ENCODE measurements at regions not wholly inside any gene's neighbourhood (a gene's known extent, or its start where the extent isn't known, plus 50 kb on each side); places are given as distances from the start of the nearest gene placed in this dataset.

GRCh38 chr1:95635811-95636210 lies 401.8 kb downstream of the RWDD3 start:
- no peak overlapping the region for H3K27ac ChIP-seq (ENCODE audit: low read depth in 1 of 2, low read length in 2 of 2)
- H3K36me3 ChIP-seq (ENCODE audit: control insufficient read depth in 4 of 4, insufficient read depth in 3 of 4, low read depth in 1 of 4, low read length in 3 of 4): no peaks in the 10 kb centered on the region
- H3K9me3 ChIP-seq (ENCODE audit: control insufficient read depth in 4 of 4, low read length in 3 of 4): no peaks in the 10 kb centered on the region
- 94% methylated on average over 3 of the region's 3 CpGs for WGBS
- no peak for TF ChIP-seq YY1 (IDR thresholded peaks at IDR 0.05)
- H3K27me3 ChIP-seq (ENCODE audit: control insufficient read depth in 4 of 4, insufficient read depth in 4 of 4, low read length in 3 of 4): no peaks in the 10 kb centered on the region
- DNase-seq (ENCODE audit: low spot score): no peak
- H3K9ac ChIP-seq (ENCODE audit: low read depth in 1 of 2, low read length in 2 of 2): no peak overlapping the region
- no peaks in the 10 kb centered on the region for H3K4me1 ChIP-seq (ENCODE audit: control insufficient read depth in 4 of 4, insufficient read depth in 4 of 4, low read length in 3 of 4)
- no peak overlapping the region for H3K4me3 ChIP-seq (ENCODE audit: low read depth in 1 of 3, low read length in 3 of 3)

GRCh38 chr1:95636897-95637296 lies 402.9 kb downstream of the RWDD3 start:
- Histone ChIP-seq H3K4me3 (ENCODE audit: low read depth in 1 of 3, low read length in 3 of 3) (no peak overlapping the region), H3K27me3 (ENCODE audit: control insufficient read depth in 4 of 4, insufficient read depth in 4 of 4, low read length in 3 of 4) (no peaks in the 10 kb centered on the region), H3K36me3 (ENCODE audit: control insufficient read depth in 4 of 4, insufficient read depth in 3 of 4, low read depth in 1 of 4, low read length in 3 of 4) (no peaks in the 10 kb centered on the region), H3K27ac (ENCODE audit: low read depth in 1 of 2, low read length in 2 of 2) (no peak overlapping the region), H3K9ac (ENCODE audit: low read depth in 1 of 2, low read length in 2 of 2) (no peak overlapping the region), H3K4me1 (ENCODE audit: control insufficient read depth in 4 of 4, insufficient read depth in 4 of 4, low read length in 3 of 4) (no peaks in the 10 kb centered on the region), H3K9me3 (ENCODE audit: control insufficient read depth in 4 of 4, low read length in 3 of 4) (no peaks in the 10 kb centered on the region)
- DNase-seq (ENCODE audit: low spot score): no peak
- TF ChIP-seq MAX (IDR thresholded peaks at IDR 0.05): no peak
- TF ChIP-seq FOXA1 (IDR thresholded peaks at IDR 0.05): no peak
- TF ChIP-seq CTCF (IDR thresholded peaks at IDR 0.05; ENCODE audit: low read depth, low read length, missing input control): no peak
- no peak for TF ChIP-seq EGR1 (IDR thresholded peaks at IDR 0.05; ENCODE audit: low read depth in 2 of 2)
- TF ChIP-seq ZBTB33 (IDR thresholded peaks at IDR 0.05): no peak
- no peak for TF ChIP-seq HNF4A (conservative IDR thresholded peaks at IDR 0.05)
- TF ChIP-seq REST (IDR thresholded peaks at IDR 0.05): no peak
- no peak for TF ChIP-seq FOXA2 (IDR thresholded peaks at IDR 0.05)
- no peak for TF ChIP-seq TAF1 (conservative IDR thresholded peaks at IDR 0.05)
- TF ChIP-seq SP1 (IDR thresholded peaks at IDR 0.05): no peak
- no peak for TF ChIP-seq YY1 (IDR thresholded peaks at IDR 0.05)
- no peak for TF ChIP-seq JUND (IDR thresholded peaks at IDR 0.05)
- WGBS: 82% methylated on average over 1 of the region's 1 CpG

All from liver (tissue), 8 donors.